Uterus (tissue), 2 donors: ENCODE measurements at regions not wholly inside any gene's neighbourhood (a gene's known extent, or its start where the extent isn't known, plus 50 kb on each side); places are given as distances from the start of the nearest gene placed in this dataset.

Experiments
- POLR2A ChIP-seq, 2 donors: fragments of 450-650 bp; IDR thresholded peaks; one replicate each; pipeline ENCODE4 v1.6.1; 2016; ENCODE audit warnings: antibody characterized with exemption in 2 of 2, mild to moderate bottlenecking in 1 of 2, moderate library complexity in 1 of 2
- TF ChIP-seq, protein P1 (sequence below), 4 experiments: fragments of 200-600 bp in 2 of 4; fragments of 450-650 bp in 2 of 4; sonication (generic) in 2 of 4; IDR thresholded peaks; one replicate each; pipeline ENCODE4 v1.5.1; 2016 to 2019; ENCODE audit warnings: antibody characterized with exemption in 4 of 4, mild to moderate bottlenecking in 2 of 4, moderate library complexity in 1 of 4

GRCh38 chr1:219381396-219381795, 207.7 kb downstream of the LYPLAL1 start:
- TF ChIP-seq POLR2A (IDR thresholded peaks at IDR 0.05): no peak
- TF ChIP-seq, protein P1, sequence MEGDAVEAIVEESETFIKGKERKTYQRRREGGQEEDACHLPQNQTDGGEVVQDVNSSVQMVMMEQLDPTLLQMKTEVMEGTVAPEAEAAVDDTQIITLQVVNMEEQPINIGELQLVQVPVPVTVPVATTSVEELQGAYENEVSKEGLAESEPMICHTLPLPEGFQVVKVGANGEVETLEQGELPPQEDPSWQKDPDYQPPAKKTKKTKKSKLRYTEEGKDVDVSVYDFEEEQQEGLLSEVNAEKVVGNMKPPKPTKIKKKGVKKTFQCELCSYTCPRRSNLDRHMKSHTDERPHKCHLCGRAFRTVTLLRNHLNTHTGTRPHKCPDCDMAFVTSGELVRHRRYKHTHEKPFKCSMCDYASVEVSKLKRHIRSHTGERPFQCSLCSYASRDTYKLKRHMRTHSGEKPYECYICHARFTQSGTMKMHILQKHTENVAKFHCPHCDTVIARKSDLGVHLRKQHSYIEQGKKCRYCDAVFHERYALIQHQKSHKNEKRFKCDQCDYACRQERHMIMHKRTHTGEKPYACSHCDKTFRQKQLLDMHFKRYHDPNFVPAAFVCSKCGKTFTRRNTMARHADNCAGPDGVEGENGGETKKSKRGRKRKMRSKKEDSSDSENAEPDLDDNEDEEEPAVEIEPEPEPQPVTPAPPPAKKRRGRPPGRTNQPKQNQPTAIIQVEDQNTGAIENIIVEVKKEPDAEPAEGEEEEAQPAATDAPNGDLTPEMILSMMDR (IDR thresholded peaks at IDR 0.05): no peak
